Skeletal muscle satellite cell (primary cell): ENCODE measurements at regions not wholly inside any gene's neighbourhood (a gene's known extent, or its start where the extent isn't known, plus 50 kb on each side); places are given as distances from the start of the nearest gene placed in this dataset.

Experiments used
- H3K27me3 ChIP-seq: 2 replicates; pipeline ENCODE4 v1.7.0; 2013; ENCODE audit warnings: low read length; ENCODE audit not compliant: control insufficient read depth, insufficient read depth
- H3K36me3 ChIP-seq: 2 replicates; pipeline ENCODE4 v1.7.0; 2013; ENCODE audit warnings: mild to moderate bottlenecking, control low read depth, low read length; ENCODE audit not compliant: insufficient read depth
- H3K4me1 ChIP-seq: 2 replicates; pipeline ENCODE4 v1.7.0; 2013; ENCODE audit warnings: low read length; ENCODE audit not compliant: control insufficient read depth, insufficient read depth
- H3K4me2 ChIP-seq: 2 replicates; pipeline ENCODE4 v1.7.0; 2013; ENCODE audit warnings: mild to moderate bottlenecking, low read length
- H3K4me3 ChIP-seq: 2 replicates; pipeline ENCODE4 v1.7.0; 2013; ENCODE audit warnings: low read length
- H3K9ac ChIP-seq: 2 replicates; pipeline ENCODE4 v1.7.0; 2013; ENCODE audit warnings: mild to moderate bottlenecking, low read depth, low read length, moderate library complexity
- H3K9me3 ChIP-seq: replicated peaks from 2 replicates; pipeline ENCODE4 v1.7.0; 2013; ENCODE audit warnings: mild to moderate bottlenecking, control low read depth, low read length

DNA sequence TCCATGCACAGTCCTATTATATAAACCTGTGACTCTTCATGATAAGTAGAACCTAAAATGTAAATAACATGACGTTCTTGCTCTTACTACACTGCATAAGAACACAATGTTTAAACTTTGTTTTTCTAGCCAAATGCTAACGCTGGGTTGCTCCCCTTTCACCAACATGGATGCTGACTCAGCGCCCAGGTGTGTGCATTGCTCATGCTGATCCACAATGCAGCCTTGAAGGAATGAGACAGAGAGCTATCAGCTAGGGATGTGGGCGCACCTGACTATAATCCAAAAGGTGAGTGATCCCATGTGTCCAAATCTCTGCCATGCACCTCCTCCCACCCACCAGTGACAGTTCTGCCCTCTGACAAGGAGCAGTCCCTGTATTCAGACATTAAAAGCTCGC lies 235.0 kb downstream of the IRS1 start:
- no peak overlapping the region for H3K4me3 ChIP-seq
- H3K4me1 ChIP-seq, result no peaks in the 10 kb centered on the region
- no peak overlapping the region for H3K4me2 ChIP-seq
- H3K36me3 ChIP-seq, result no peaks in the 10 kb centered on the region
- no peaks in the 10 kb centered on the region for H3K9me3 ChIP-seq
- H3K27me3 ChIP-seq, result no peaks in the 10 kb centered on the region
- no peak overlapping the region for H3K9ac ChIP-seq

DNA sequence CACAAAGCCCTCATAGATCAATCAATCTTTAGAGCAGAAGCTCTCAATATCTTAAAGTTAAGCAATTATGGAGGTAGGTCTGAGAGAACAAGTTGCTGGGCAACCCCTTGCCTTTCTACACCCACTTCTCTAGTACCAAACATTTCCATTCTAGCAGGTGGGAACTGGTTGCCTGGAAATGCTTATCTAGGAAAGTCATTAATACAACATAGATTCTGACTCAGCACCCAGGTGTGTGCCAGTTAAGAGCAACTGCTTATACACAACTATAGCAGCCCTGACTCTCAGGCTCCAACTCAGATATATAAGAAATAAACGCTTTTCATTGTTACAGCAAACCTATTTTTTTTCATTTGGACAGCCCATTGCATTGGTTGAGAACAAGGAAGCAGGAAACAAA lies 237.7 kb downstream of the IRS1 start:
- H3K4me2 ChIP-seq, result no peak overlapping the region
- no peaks in the 10 kb centered on the region for H3K4me1 ChIP-seq
- H3K4me3 ChIP-seq, result no peak overlapping the region
- no peak overlapping the region for H3K9ac ChIP-seq
- no peaks in the 10 kb centered on the region for H3K9me3 ChIP-seq
- H3K27me3 ChIP-seq, result no peaks in the 10 kb centered on the region
- no peaks in the 10 kb centered on the region for H3K36me3 ChIP-seq

DNA sequence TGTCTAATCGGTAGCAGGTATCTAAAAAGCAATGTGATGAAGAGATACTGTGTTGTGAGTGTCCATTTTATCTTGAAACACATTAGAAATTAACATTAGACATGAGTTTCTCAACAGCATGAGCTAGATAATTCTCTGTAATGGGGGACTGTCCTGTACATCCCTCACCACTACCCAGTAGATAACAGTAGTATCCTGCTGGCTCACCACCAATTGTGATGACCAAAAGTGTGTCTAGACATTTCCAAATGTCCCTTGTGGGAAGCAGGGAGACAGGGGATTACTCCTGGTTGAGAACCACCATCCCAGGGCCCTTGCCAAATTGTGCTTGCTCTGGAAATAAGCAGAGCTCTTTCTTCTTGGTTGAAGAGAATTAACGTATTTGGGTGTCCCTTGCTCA lies 239.3 kb downstream of the IRS1 start:
- H3K36me3 ChIP-seq, result no peaks in the 10 kb centered on the region
- no peaks in the 10 kb centered on the region for H3K27me3 ChIP-seq
- peaks cover 9% of the 10 kb centered on the region for H3K4me1 ChIP-seq
- H3K9ac ChIP-seq, result no peak overlapping the region
- H3K4me3 ChIP-seq, result no peak overlapping the region
- H3K4me2 ChIP-seq, result no peak overlapping the region
- no peaks in the 10 kb centered on the region for H3K9me3 ChIP-seq

DNA sequence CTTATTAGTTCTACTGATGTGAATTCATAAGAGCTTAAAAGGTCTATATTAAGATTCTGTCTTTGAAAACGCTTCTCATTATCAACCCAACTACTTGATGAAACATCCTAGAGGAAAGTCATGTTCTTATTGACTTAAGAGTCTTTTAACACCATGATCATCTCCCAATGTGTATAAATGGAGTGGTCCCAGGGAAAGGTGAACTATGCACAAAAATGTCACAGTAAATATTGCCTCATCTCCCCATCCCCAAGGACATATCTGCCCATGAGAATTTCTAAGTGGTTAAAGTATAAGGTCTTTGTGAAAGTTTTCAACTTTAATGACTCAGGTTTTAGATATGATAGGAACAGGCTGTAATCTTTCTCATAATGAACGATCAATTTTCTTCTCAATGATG lies 240.1 kb downstream of the IRS1 start:
- Histone ChIP-seq H3K9ac (no peak overlapping the region), H3K9me3 (no peaks in the 10 kb centered on the region), H3K4me2 (no peak overlapping the region), H3K4me1 (peaks cover 9% of the 10 kb centered on the region), H3K36me3 (no peaks in the 10 kb centered on the region), H3K4me3 (no peak overlapping the region), H3K27me3 (no peaks in the 10 kb centered on the region)

DNA sequence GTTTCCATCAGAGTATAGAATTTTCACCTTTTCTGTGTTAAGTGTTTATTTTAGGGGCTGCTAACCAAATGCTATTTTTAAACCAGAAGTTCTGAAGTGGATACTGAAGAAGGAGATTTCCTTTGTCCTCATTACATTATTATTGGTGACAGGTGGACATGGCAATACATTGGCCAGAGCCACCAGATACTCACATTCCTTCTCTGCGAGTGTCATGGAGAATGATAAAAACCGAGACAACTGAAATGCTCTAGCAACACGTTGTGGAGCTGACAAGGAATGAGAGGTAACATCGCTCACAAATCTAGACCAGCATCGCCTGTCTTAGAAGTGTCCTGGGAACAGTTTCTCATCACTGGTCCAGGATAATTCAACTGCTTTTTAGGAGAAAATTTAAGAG lies 241.2 kb downstream of the IRS1 start:
- Histone ChIP-seq H3K4me2 (no peak overlapping the region), H3K9ac (no peak overlapping the region), H3K27me3 (no peaks in the 10 kb centered on the region), H3K4me3 (no peak overlapping the region), H3K4me1 (peaks cover 9% of the 10 kb centered on the region), H3K36me3 (no peaks in the 10 kb centered on the region), H3K9me3 (no peaks in the 10 kb centered on the region)

DNA sequence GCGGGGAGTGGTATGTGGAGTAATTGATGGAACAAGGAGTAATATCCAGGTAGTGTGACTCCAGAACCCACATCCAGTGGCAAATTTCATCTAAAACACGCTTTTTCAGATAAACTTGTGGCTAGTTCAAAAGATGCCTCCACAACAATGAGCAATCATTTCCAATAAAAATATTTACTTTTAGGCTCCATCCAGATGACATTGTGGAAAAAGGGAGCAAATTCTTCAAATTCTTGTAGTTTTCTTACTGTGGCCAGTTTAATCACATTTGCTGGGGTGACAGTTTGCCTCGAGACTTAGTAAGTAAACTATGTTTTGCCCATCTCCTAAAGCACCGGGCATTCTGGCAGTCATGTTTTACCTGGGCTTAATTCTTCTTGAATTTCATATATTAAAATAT lies 243.6 kb downstream of the IRS1 start:
- Histone ChIP-seq H3K4me3 (no peak overlapping the region), H3K9ac (no peak overlapping the region), H3K27me3 (no peaks in the 10 kb centered on the region), H3K4me1 (peaks cover 9% of the 10 kb centered on the region), H3K36me3 (no peaks in the 10 kb centered on the region), H3K4me2 (no peak overlapping the region), H3K9me3 (no peaks in the 10 kb centered on the region)

DNA sequence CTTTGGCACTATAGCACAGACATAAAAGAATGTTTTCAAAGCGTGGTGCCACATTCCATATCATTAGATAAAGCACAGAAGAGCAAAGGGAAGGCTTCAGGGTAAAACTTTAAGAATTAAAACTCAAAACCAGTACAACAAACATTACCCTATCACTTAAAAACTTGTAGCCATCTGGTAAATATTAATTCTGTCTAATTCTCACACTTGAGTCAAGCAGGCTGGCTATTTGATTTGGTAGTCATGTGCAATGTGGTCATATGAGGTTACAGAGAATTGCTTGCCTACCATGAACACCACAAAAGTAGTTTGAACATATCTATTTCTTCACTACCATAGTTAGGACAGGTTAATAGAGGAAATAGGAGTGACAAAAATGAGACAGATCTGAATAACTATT lies 244.9 kb downstream of the IRS1 start:
- Histone ChIP-seq H3K9ac (no peak overlapping the region), H3K36me3 (no peaks in the 10 kb centered on the region), H3K4me1 (peaks cover 9% of the 10 kb centered on the region), H3K4me3 (no peak overlapping the region), H3K27me3 (no peaks in the 10 kb centered on the region), H3K9me3 (no peaks in the 10 kb centered on the region), H3K4me2 (no peak overlapping the region)

DNA sequence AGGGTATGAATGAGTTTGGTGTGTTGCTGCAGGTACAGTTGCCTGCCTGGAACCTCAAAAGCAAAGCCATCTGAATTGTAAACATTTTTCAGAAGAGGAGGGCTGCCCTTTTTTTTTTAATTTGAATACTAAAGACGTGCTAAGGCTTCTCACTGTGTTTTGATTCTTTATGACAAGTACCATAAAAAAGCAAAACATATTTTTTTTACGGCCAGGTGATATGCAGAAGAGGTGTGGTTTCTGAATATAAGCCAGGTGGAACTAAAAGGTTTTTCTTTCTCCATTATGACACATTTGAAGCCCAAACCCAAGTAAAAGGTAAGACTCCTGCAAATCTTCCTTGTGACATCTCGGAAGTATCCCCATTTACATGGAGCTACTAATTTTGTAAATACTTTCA lies 246.3 kb downstream of the IRS1 start:
- no peaks in the 10 kb centered on the region for H3K27me3 ChIP-seq
- H3K9ac ChIP-seq, result no peak overlapping the region
- no peaks in the 10 kb centered on the region for H3K36me3 ChIP-seq
- H3K4me3 ChIP-seq, result no peak overlapping the region
- H3K9me3 ChIP-seq, result no peaks in the 10 kb centered on the region
- peaks cover 15% of the 10 kb centered on the region for H3K4me1 ChIP-seq
- no peak overlapping the region for H3K4me2 ChIP-seq

DNA sequence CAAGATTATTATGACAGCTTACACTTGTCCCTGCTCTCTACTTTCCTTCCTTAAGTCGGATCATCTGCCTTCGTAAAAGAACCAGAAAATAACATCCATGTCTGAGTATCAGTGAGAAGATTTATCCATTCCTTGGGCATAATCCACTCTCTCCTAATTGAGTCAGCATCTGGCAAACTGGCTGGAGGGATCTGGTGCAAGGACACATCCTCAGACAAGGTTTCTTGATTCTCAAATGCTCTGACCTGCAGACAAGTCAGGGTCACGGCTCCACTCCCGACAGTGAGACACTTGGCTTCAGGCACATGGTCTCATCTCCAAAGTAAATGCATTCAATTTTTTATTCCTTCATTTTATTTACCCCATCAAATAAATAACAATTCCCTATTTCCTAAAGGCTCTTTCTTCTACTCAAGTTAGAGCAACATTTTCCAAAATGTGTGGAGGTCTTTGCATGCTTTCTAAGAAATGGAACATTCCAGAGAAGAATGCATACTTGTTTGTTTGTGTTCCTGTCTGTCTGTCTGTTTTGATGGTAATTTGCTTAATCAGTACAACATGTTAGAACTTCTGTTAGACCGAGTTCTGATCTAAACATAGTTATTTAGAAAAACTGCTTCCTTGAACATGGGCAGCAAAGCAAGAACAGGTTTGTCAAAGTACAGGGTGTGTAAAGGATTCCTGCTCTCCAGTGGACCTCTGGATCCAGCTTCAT lies 246.9 kb downstream of the IRS1 start:
- Histone ChIP-seq H3K4me3 (no peak overlapping the region), H3K9ac (no peak overlapping the region), H3K36me3 (no peaks in the 10 kb centered on the region), H3K9me3 (no peaks in the 10 kb centered on the region), H3K4me1 (peaks cover 16% of the 10 kb centered on the region), H3K27me3 (no peaks in the 10 kb centered on the region), H3K4me2 (no peak overlapping the region)

DNA sequence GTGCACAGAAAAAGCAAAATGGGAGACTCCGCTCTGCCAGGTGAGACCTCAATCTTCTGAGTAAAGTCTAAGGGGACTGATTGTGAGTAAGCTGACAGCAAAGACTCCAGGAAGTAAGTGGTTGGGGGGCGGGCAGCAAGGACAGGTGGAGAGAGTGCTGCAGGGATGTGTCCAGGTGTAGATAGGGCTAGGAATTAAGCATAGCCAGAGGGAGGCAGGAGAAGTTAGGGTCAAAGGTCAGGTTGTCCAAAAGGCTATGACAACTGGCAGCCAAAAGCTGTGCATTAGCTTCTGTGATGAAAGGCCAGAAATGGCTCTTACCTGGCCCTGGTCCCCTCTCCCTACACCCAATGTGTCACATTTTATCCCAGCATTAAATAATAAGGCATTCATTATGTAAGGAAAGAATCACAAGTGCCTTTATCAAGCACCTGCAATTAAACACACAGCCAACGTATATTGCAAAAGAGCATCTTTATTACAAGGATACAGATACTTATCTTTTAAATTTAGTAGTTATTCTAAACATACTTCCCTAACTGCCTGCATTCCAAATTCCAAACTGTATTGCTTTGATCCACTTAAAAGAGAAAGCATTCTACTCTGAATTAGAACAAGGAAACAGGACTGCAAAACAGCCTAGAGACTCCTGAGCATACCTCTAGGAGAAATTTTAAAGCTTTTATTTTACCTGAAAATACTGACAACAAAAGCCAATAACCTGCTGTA lies 247.9 kb downstream of the IRS1 start:
- Histone ChIP-seq H3K4me2 (no peak overlapping the region), H3K4me1 (peaks cover 16% of the 10 kb centered on the region), H3K27me3 (no peaks in the 10 kb centered on the region), H3K4me3 (no peak overlapping the region), H3K9me3 (no peaks in the 10 kb centered on the region), H3K9ac (no peak overlapping the region), H3K36me3 (no peaks in the 10 kb centered on the region)

DNA sequence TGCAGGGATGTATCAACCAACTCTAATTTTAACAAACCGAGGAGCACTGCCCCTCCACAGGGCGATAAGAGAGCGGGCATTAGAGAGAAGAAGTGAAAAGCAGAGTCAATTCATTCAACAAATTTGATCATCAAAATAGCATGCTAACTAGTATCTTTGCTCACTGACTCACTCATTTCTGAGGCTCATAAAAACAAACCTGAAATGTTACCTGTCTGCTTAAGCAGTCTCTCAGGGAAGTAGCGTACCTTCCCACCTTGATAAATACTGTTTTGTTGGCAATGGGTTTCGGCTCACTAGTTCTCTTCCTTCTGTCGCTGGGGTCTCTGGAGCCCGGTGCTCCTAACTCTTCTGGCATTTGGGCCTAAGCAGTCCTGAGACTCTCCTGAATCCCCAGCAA lies 248.8 kb downstream of the IRS1 start:
- Histone ChIP-seq H3K4me2 (no peak overlapping the region), H3K27me3 (no peaks in the 10 kb centered on the region), H3K36me3 (no peaks in the 10 kb centered on the region), H3K9ac (no peak overlapping the region), H3K4me3 (no peak overlapping the region), H3K9me3 (no peaks in the 10 kb centered on the region), H3K4me1 (peaks cover 8% of the 10 kb centered on the region)

DNA sequence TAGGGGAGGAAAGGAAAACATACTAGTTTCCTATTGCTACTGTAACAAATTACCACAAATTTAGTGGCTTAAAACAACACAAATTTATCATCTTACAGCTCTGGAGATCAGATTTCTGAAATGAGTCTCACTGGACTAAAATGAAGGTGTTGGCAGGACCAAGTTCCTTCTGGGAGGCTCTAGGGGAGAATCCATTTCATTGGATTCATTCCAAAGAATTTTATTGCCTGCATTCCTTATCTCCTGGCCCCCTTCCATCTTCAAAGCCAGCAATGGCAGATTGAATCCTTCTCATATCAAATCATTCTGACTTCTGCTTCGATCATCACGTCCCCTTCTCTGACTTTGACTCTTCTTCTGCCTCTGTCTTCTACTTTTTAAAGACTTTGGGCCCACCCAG lies 250.9 kb downstream of the IRS1 start:
- H3K36me3 ChIP-seq, result no peaks in the 10 kb centered on the region
- H3K4me2 ChIP-seq, result no peak overlapping the region
- peaks cover 7% of the 10 kb centered on the region for H3K4me1 ChIP-seq

More for the DNA sequence above, 250.9 kb downstream of the IRS1 start:
- Histone ChIP-seq H3K27me3 (no peaks in the 10 kb centered on the region), H3K9ac (no peak overlapping the region), H3K9me3 (no peaks in the 10 kb centered on the region), H3K4me3 (no peak overlapping the region)
